Uterus (tissue), 3 donors: ENCODE measurements at regions not wholly inside any gene's neighbourhood (a gene's known extent, or its start where the extent isn't known, plus 50 kb on each side); places are given as distances from the start of the nearest gene placed in this dataset.

Experiments used
- DNase-seq, 2 donors: peaks; one replicate each; pipeline ENCODE4 v3.0.0-alpha.2; 2019 to 2020
- H3K27ac ChIP-seq, 2 donors: fragments of 200-600 bp; sonication (generic); 1 replicate in 1 of 2; 2 replicates in 1 of 2; pipeline ENCODE4 v1.5.1; 2016 to 2018
- H3K27me3 ChIP-seq, 2 donors: fragments of 200-600 bp; sonication (generic); one replicate each; pipeline ENCODE4 v1.5.1; 2018 to 2019; ENCODE audit warnings: control low read depth in 1 of 2
- H3K36me3 ChIP-seq, 2 donors: fragments of 200-600 bp; sonication (generic); one replicate each; pipeline ENCODE4 v1.5.1; 2019; ENCODE audit warnings: control low read depth in 1 of 2
- H3K4me1 ChIP-seq, 2 donors: fragments of 200-600 bp; sonication (generic); one replicate each; pipeline ENCODE4 v1.5.1; 2018 to 2019; ENCODE audit warnings: control low read depth in 1 of 2
- H3K4me3 ChIP-seq, 2 donors: fragments of 200-600 bp; sonication (generic); 1 replicate in 1 of 2; 2 replicates in 1 of 2; pipeline ENCODE4 v1.5.1; 2018 to 2019; ENCODE audit warnings: mild to moderate bottlenecking in 1 of 2
- H3K9me3 ChIP-seq, 2 donors: fragments of 200-600 bp; sonication (generic); one replicate each; pipeline ENCODE4 v1.5.1; 2019; ENCODE audit warnings: control low read depth in 1 of 2
- CTCF ChIP-seq, 4 experiments: fragments of 200-600 bp in 2 of 4; fragments of 450-650 bp in 2 of 4; sonication (generic) in 2 of 4; IDR thresholded peaks; one replicate each; pipeline ENCODE4 v1.5.1; 2016 to 2019; ENCODE audit warnings: antibody characterized with exemption in 4 of 4, mild to moderate bottlenecking in 2 of 4, moderate library complexity in 1 of 4
- POLR2A ChIP-seq, 2 donors: fragments of 450-650 bp; IDR thresholded peaks; one replicate each; pipeline ENCODE4 v1.6.1; 2016; ENCODE audit warnings: antibody characterized with exemption in 2 of 2, mild to moderate bottlenecking in 1 of 2, moderate library complexity in 1 of 2
- intact Hi-C: fragments of 100-400 bp; cut with DNase I; formaldehyde crosslinking; loops from one replicate; pipeline ENCODE4 v1.15.1; 2023; ENCODE audit warnings: low total_unique reads
- donor health status: DM: yes; HTN: yes; CAD: no.

- intact Hi-C loops = no loop called here
- Histone ChIP-seq H3K4me1 (no peaks in the 10 kb centered on the region), H3K27ac (no peak overlapping the region), H3K4me3 (no peak overlapping the region), H3K27me3 (no peaks in the 10 kb centered on the region), H3K36me3 (no peaks in the 10 kb centered on the region), H3K9me3 (no peaks in the 10 kb centered on the region)
- no peak for TF ChIP-seq POLR2A (IDR thresholded peaks at IDR 0.05)
- TF ChIP-seq CTCF (IDR thresholded peaks at IDR 0.05) = no peak
- DNase-seq = no peak
These were observed 161.7 kb downstream of the OPA1 start for GRCh38 chr3:193754719-193755118.

DNA sequence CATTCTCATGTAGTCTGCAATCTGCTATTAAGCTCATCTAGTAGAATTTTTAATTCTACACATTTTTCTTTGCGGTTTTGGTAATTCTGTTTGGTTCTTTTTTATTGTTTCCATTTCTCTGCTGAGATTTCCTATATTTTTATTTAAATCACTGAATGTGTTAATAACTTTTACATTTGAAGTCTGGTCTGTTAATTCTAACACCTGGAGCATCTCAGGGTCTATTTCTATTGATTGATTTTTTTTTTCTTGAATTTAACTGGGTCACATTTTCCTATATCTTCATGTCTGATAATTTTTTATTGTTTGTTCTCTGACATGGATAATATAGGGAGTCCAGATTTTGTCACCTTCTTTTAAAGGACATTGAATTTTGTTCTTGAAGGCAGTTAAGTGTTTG, 163.5 kb downstream of the OPA1 start:
- intact Hi-C loops = no loop called here
- Histone ChIP-seq H3K9me3 (no peaks in the 10 kb centered on the region), H3K36me3 (no peaks in the 10 kb centered on the region), H3K27me3 (no peaks in the 10 kb centered on the region), H3K27ac (no peak overlapping the region), H3K4me3 (no peak overlapping the region), H3K4me1 (no peaks in the 10 kb centered on the region)
- no peak for TF ChIP-seq CTCF (IDR thresholded peaks at IDR 0.05)
- no peak for TF ChIP-seq POLR2A (IDR thresholded peaks at IDR 0.05)
- DNase-seq = no peak

GRCh38 chr3:193757457-193757856, 164.4 kb downstream of the OPA1 start:
- no peaks in the 10 kb centered on the region for H3K9me3 ChIP-seq
- H3K36me3 ChIP-seq = no peaks in the 10 kb centered on the region
- no peaks in the 10 kb centered on the region for H3K27me3 ChIP-seq
- TF ChIP-seq CTCF (IDR thresholded peaks at IDR 0.05) = no peak
- TF ChIP-seq POLR2A (IDR thresholded peaks at IDR 0.05) = no peak
- H3K27ac ChIP-seq = no peak overlapping the region
- DNase-seq = no peak
- intact Hi-C loops = no loop called here
- no peaks in the 10 kb centered on the region for H3K4me1 ChIP-seq
- no peak overlapping the region for H3K4me3 ChIP-seq

DNA sequence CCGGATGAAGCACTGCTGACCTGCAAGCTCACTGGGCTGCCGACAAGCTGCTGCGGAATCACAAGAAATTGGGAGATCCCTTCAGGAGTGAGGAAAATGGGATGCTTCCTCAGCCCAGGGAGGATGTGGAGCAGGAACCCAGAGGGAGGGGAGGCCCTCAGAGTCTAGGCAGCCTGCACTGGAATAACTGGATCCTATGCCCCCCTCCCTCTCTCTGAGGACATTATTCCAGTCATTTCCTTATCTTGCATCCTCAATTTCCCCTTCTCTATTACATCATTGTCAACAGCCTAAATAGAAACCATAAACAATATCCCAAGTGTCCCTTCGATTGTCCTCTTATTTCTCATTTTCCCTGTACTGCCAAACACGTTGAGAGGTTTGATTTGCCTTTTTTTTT, 169.0 kb downstream of the OPA1 start:
- no peaks in the 10 kb centered on the region for H3K27me3 ChIP-seq
- H3K4me1 ChIP-seq = no peaks in the 10 kb centered on the region
- DNase-seq = no peak
- no peak overlapping the region for H3K4me3 ChIP-seq
- intact Hi-C loops = no loop called here
- no peak overlapping the region for H3K27ac ChIP-seq
- H3K36me3 ChIP-seq = no peaks in the 10 kb centered on the region
- TF ChIP-seq POLR2A (IDR thresholded peaks at IDR 0.05) (no peak), CTCF (IDR thresholded peaks at IDR 0.05) (no peak)
- H3K9me3 ChIP-seq = no peaks in the 10 kb centered on the region

DNA sequence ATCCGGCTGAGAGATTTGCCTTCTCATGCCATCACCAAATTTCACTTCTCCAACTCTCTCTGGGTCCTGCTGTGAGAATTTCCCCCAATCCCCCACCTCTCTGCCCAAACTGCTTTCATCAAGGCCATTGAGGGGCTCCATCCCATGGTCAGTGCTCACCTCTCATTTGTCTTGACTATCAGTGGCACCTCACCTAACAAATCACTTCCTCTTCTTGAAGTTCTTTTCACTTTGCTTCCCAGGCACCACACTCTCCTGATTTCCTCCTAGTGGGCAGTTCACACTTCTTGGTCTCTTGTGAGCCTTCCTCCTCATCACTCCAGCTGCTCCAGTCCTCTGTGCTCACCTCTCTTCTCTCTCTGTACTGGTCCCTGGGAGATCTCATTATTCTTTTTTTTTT, 169.6 kb downstream of the OPA1 start:
- Histone ChIP-seq H3K9me3 (no peaks in the 10 kb centered on the region), H3K4me3 (no peak overlapping the region), H3K36me3 (no peaks in the 10 kb centered on the region), H3K4me1 (no peaks in the 10 kb centered on the region), H3K27ac (no peak overlapping the region), H3K27me3 (no peaks in the 10 kb centered on the region)
- DNase-seq = no peak
- TF ChIP-seq CTCF (IDR thresholded peaks at IDR 0.05) (no peak), POLR2A (IDR thresholded peaks at IDR 0.05) (no peak)
- intact Hi-C loops = no loop called here
